Fibroblast of upper back skin (primary cell): ENCODE measurements at regions not wholly inside any gene's neighbourhood (a gene's known extent, or its start where the extent isn't known, plus 50 kb on each side); places are given as distances from the start of the nearest gene placed in this dataset.
A peak's percentile ranks its signal among the peaks of the same experiment; 100 is the strongest.
"Not testable (repeated sequence)": the region's sequence is repeated elsewhere in the genome, so short reads cannot be mapped to it uniquely, and the experiment has no call there.

ENCODE experiments used
- DNase-seq: peaks from one replicate; pipeline ENCODE4 v3.0.0-alpha.2; 2013

GRCh38 chrX:122584981-122585380 lies 599.1 kb upstream of the GRIA3 start:
- no peak for DNase-seq

- peak; percentile 28 for DNase-seq
These were observed 597.2 kb upstream of the GRIA3 start for GRCh38 chrX:122586831-122587230.

DNA sequence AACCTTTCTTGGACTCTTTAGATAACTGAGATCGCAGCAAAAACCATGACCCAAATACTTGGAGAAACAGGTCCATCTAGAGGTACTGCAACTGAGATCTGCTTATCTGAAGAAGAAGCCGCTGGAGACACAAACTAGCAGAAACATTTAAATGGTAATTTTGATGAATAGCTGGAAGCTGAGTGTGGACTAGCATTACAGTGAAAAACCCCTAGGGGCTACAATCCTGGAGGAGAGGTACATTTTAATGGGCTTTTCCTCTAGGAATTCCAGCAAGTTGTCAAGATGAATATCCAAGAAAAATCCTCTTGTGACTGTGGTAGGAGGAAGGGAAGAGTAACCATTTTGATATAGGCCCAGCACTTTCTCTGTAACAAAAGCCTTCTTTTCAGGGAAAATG lies 592.5 kb upstream of the GRIA3 start:
- no peak for DNase-seq

GRCh38 chrX:122596998-122597397 lies 587.1 kb upstream of the GRIA3 start:
- DNase-seq: no peak

DNA sequence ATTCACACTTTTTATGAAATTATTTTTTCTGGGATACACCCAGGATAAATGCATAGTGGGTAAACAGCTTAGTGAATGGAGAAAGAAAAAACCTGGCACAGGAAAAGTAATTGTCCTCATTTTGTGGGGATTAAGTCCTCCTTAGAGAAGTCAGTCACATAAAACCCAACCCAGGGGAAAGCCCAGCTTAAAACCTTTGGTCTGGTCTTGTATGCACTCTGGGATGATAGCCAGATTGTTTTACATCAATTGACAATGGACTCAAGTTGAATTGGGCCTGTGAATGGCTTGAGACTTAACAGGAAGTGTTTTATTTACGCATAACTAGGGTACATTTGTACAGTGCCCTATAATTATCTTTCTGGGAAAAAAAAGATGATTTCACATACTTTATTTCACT lies 561.3 kb upstream of the GRIA3 start:
- DNase-seq: no peak

GRCh38 chrX:122625239-122625638 lies 558.8 kb upstream of the GRIA3 start:
- peak; percentile 4 for DNase-seq

GRCh38 chrX:122625821-122626220 lies 558.3 kb upstream of the GRIA3 start:
- peak; percentile 61 for DNase-seq

DNA sequence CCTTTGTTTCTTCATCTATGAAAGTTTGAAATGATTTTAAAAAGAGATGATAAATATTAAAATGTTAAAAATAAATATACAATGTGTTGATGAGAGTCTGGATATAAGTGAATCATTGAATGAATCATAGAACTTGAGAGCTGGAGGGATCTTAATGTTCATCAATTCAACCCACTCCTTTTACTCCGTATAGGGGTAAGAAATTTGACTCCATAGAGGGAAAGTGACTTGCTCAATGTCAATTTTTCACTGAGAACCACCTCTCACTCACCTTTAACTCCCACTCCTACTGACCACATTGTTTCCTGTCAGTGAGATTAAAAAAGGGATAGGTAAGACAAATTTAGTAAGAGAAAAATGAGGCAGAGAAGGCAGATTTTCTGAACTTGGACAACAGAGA lies 557.2 kb upstream of the GRIA3 start:
- DNase-seq: peak; percentile 4

- DNase-seq: no peak
These were observed 542.9 kb upstream of the GRIA3 start for GRCh38 chrX:122641136-122641535.

GRCh38 chrX:122641826-122642225 lies 542.3 kb upstream of the GRIA3 start:
- no peak for DNase-seq

GRCh38 chrX:122655256-122655655 lies 528.8 kb upstream of the GRIA3 start:
- DNase-seq: not testable (repeated sequence)

GRCh38 chrX:122666601-122667000 lies 517.5 kb upstream of the GRIA3 start:
- DNase-seq: peak; percentile 55

DNA sequence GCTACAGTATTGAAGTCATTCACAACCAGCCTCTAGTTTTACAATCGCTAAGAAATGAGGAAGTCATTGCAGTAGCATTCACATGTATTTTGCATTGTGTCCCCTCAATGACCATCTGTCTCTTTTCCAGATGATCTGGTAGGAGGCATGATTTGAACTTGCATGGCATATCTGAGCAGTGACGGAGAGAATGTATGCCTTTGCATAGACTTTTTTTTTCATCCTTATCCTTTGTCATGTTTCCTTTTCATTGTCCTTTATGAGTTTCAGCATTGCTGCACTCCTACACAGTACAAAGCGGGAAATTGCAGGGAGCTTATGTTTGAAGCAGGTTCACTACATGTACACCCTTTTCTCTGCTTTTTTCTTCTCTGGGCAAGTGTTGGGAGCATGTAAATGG lies 516.4 kb upstream of the GRIA3 start:
- no peak for DNase-seq

DNA sequence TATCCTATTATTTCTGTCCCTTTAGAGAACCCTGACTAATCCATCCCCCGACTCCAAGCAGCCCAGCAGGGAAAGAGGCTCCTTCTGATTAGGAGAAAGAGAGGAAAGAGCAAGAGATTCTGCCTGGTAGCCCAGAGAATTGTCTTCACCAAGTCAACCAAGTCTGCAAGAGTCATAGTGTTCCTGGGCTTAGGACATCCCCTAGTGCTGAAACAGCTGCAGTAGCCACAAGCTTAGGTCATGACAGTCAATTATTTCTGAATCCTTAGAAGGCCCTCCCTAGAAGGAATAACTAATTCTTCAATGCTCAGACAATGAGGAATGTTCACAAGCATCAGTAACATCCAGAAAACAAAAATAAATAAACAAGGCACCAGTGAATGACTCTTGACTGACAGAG lies 480.3 kb upstream of the GRIA3 start:
- peak; percentile 21 for DNase-seq

DNA sequence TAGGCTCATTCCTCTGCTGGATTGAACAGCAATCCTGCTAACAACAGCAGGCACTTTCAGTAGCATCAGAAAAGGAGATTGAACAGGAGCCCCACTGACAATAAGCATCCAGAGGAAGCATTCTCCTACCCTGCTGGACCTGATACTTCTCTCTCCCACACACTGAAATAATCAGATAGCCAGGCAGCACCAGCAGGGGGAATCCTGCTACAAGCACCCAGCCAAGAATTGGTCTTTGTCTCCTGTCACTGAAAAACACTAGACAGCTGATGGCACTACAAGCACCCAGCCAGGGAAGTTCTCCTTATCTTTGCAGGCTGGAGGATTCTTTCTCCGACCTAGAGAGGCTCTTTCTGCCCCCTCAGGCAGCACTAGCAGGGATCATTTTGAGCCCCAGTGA lies 444.3 kb upstream of the GRIA3 start:
- DNase-seq: peak; percentile 7

DNA sequence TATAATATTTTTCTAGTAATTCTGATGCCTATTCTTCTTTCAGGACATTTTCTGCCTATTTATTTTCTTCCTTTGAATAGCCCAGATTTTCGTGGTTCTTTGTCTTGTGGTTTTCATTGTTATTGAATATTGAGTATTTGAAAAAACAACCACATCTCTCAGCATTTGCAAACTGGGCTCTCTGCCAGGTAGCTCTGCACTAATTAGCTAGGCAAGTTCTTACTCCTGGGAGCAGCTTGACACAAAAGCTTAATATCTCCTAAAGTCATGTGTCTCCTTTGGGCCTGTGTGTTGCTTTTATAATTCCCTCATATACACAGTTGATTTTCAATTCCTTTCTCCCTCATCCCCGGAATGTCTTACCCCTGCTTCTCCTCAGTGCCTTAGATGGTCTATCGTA lies 413.5 kb upstream of the GRIA3 start:
- DNase-seq: peak; percentile 11

DNA sequence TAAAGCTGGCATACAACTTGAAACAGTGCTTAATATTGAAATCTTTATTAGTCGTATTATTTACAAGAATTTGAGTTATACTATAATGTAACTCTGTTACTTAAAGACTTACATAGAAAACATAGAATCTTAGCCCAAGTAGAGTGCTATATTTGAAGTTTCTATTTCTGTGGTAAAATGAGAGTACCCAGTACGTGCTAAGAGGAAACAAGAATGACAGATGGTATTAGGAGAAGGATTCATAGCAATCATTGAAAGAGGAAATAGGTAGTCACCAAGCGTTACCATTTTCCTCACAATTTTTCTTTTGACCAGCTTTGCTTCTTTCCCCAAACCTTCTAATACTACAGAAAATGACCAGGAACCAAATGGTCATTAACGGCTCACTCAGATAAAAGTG lies 412.1 kb upstream of the GRIA3 start:
- DNase-seq: no peak

DNA sequence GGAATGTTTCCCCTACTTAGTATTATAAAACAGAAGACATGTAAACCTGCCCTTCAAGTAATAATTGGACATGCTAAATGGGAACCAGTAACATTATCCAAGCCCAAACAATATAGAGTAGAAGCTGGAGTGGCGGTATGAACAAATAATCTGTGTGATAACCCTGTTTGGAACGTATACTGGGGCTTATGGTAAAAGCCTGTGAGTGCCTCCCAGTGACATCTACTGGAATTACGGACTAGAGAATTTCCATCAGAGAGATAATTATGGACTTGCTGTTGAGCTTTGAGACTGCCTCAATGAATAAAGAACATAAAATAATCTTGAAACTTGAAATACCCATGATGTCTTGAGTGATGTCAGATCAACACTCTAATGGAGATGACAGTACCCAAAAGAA lies 406.3 kb upstream of the GRIA3 start:
- DNase-seq: no peak

DNA sequence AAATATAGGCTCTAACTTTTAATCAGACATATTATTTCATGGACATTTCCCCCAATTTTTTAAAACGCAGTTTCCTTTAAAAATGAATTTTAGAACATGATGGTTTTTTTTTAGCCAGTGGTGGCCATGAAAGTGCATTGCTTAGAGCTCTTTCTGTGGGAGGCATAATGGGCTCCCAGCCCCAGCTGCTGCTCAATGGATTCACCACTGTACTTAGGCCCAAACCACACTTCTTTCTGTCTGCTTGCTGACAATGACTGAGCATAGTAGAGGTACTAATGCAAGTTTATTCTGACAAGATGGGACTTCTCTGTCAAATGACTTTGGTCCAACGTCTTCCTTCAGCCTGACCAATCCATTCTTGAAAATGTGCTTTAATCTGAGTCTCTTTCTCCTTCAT lies 400.2 kb upstream of the GRIA3 start:
- no peak for DNase-seq

GRCh38 chrX:122787231-122787630 lies 396.8 kb upstream of the GRIA3 start:
- peak; percentile 72 for DNase-seq

DNA sequence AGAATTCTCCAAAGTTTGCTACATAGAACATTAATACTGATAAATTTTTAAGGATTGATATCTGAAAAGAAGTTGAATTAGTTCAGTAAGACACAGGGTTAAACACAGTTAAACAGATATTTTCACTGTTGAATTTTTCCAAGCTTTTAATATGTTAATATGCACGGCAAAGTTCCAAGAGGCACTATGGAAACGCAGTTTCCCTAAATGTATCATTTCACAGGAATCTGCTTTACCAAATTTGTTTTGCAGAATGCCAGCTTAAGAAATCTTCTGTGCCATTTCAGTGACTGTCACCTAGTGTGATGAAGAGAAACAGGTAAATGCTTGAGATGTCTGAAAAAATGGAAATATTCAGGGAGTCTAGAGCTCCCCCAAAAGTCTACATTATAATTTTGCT lies 395.9 kb upstream of the GRIA3 start:
- DNase-seq: no peak

GRCh38 chrX:122790376-122791095 lies 393.5 kb upstream of the GRIA3 start:
- no peak for DNase-seq

DNA sequence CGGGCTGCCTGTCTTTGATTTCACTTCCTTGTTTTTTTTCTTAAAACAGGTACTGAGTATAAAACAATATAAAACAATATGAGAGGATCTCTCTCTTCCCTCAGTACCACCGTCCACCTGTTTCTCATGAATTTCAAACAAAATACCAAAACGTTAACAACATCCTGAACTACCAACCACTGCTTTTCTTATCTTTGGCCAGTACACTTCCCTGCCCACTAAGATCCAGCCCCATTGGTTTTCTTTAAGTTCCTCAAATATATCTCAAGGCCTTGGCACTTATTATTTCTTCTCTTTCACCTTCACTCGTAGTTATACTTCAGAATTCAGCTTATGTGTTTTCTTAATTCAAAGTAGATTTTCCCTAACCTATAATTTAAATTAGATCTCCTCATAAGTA lies 370.2 kb upstream of the GRIA3 start:
- DNase-seq: no peak

GRCh38 chrX:122816288-122816687 lies 367.8 kb upstream of the GRIA3 start:
- no peak for DNase-seq

- no peak for DNase-seq
These were observed 366.6 kb upstream of the GRIA3 start for GRCh38 chrX:122817321-122817955.
